NCI-H1048 (cell line): ENCODE measurements at regions not wholly inside any gene's neighbourhood (a gene's known extent, or its start where the extent isn't known, plus 50 kb on each side); places are given as distances from the start of the nearest gene placed in this dataset.

Source experiments
- DNase-seq: peaks from one replicate; lab custom pipeline; 2025; lab: John Stamatoyannopoulos, UW

GRCh38 chr9:23590276-23591000, 235.6 kb downstream of the ELAVL2 start:
- DNase-seq: no peak

GRCh38 chr9:23594421-23594820, 231.6 kb downstream of the ELAVL2 start:
- DNase-seq: no peak

GRCh38 chr9:23596913-23597634, 229.0 kb downstream of the ELAVL2 start:
- no peak for DNase-seq

- peak; percentile 20 for DNase-seq
Measured at GRCh38 chr9:23598994-23599393, 227.0 kb downstream of the ELAVL2 start.

GRCh38 chr9:23603311-23603710, 222.7 kb downstream of the ELAVL2 start:
- DNase-seq: no peak

GRCh38 chr9:23606107-23606506, 219.9 kb downstream of the ELAVL2 start:
- DNase-seq: no peak

GRCh38 chr9:23608456-23608855, 217.6 kb downstream of the ELAVL2 start:
- no peak for DNase-seq

- no peak for DNase-seq
Measured at GRCh38 chr9:23611869-23612268, 214.2 kb downstream of the ELAVL2 start.

- no peak for DNase-seq
Measured at GRCh38 chr9:23615569-23615968, 210.5 kb downstream of the ELAVL2 start.

GRCh38 chr9:23621188-23621587, 204.9 kb downstream of the ELAVL2 start:
- no peak for DNase-seq

- DNase-seq: no peak
Measured at GRCh38 chr9:23621924-23622323, 204.1 kb downstream of the ELAVL2 start.

GRCh38 chr9:23622396-23622795, 203.6 kb downstream of the ELAVL2 start:
- DNase-seq: no peak

GRCh38 chr9:23630488-23630887, 195.6 kb downstream of the ELAVL2 start:
- DNase-seq: no peak

- DNase-seq: no peak
Measured at GRCh38 chr9:23635276-23635675, 190.8 kb downstream of the ELAVL2 start.

- no peak for DNase-seq
Measured at GRCh38 chr9:23636199-23636598, 189.8 kb downstream of the ELAVL2 start.

GRCh38 chr9:23638011-23638410, 188.0 kb downstream of the ELAVL2 start:
- DNase-seq: no peak

- DNase-seq: no peak
Measured at GRCh38 chr9:23638837-23639426, 187.1 kb downstream of the ELAVL2 start.
